ENCODE measurements at regions not wholly inside any gene's neighbourhood (a gene's known extent, or its start where the extent isn't known, plus 50 kb on each side); places are given as distances from the start of the nearest gene placed in this dataset.

- CTCF ChIA-PET: no interaction called here
- no peaks in the 10 kb centered on the region for H3K27me3 Mint-ChIP-seq (ENCODE audit: low read depth)
- peaks cover 3% of the 10 kb centered on the region; the same call in 1 of the 2 replicates for H3K36me3 Mint-ChIP-seq
- no peak for ATAC-seq
- POLR2A ChIA-PET: no interaction called here
- H3K27ac Mint-ChIP-seq: no peak overlapping the region
- DNase-seq (ENCODE audit: low spot score): no peak
- no peak overlapping the region for H3K4me3 Mint-ChIP-seq
- H3K4me1 Mint-ChIP-seq: peaks cover under 1% of the 10 kb centered on the region
- no peak for TF ChIP-seq ZBTB21 (CRISPR knock-in tag; IDR thresholded peaks at IDR 0.05; ENCODE audit: borderline replicate concordance)
- TF ChIP-seq ZNF416 (CRISPR knock-in tag; IDR thresholded peaks at IDR 0.05): no peak
- no peak for TF ChIP-seq SMAD4 (CRISPR knock-in tag; IDR thresholded peaks at IDR 0.05)
- no peak for TF ChIP-seq MYBL2 (CRISPR knock-in tag; IDR thresholded peaks at IDR 0.05)
- no peak for TF ChIP-seq E2F5 (CRISPR knock-in tag; IDR thresholded peaks at IDR 0.05)
- TF ChIP-seq HMGXB4 (CRISPR knock-in tag; IDR thresholded peaks at IDR 0.05): no peak
- no peak for TF ChIP-seq ZNF317 (CRISPR knock-in tag; IDR thresholded peaks at IDR 0.05; ENCODE audit: borderline replicate concordance, low read depth)
- no peak for TF ChIP-seq MLX (CRISPR knock-in tag; IDR thresholded peaks at IDR 0.05)
- TF ChIP-seq EMX1 (CRISPR knock-in tag; IDR thresholded peaks at IDR 0.05): no peak
- TF ChIP-seq IRF2 (CRISPR knock-in tag; IDR thresholded peaks at IDR 0.05; ENCODE audit: borderline replicate concordance, low read depth): no peak
- no peak for TF ChIP-seq E2F4 (CRISPR knock-in tag; IDR thresholded peaks at IDR 0.05; ENCODE audit: borderline replicate concordance, low read depth)
- TF ChIP-seq FOXP4 (CRISPR knock-in tag; IDR thresholded peaks at IDR 0.05): no peak
- H3K9me3 Mint-ChIP-seq: peaks cover 19% of the 10 kb centered on the region
These were observed 99.5 kb upstream of the ITM2A start for GRCh38 chrX:79466636-79467035.

- H3K27ac Mint-ChIP-seq: no peak overlapping the region
- H3K27me3 Mint-ChIP-seq (ENCODE audit: low read depth): no peaks in the 10 kb centered on the region
- ChIA-PET POLR2A (no interaction called here), CTCF (no interaction called here)
- no peak for DNase-seq (ENCODE audit: low spot score)
- H3K4me1 Mint-ChIP-seq: no peaks in the 10 kb centered on the region
- no peak overlapping the region for H3K4me3 Mint-ChIP-seq
- peaks cover 12% of the 10 kb centered on the region for H3K9me3 Mint-ChIP-seq
- peaks cover 11% of the 10 kb centered on the region for H3K36me3 Mint-ChIP-seq
- ATAC-seq: no peak
- no peak for TF ChIP-seq GABPB1 (CRISPR knock-in tag; IDR thresholded peaks at IDR 0.05)
- no peak for TF ChIP-seq USF2 (CRISPR knock-in tag; IDR thresholded peaks at IDR 0.05)
- TF ChIP-seq TP53 (CRISPR knock-in tag; IDR thresholded peaks at IDR 0.05): no peak
- no peak for TF ChIP-seq E2F1 (CRISPR knock-in tag; IDR thresholded peaks at IDR 0.05)
- no peak for TF ChIP-seq NR3C1 (CRISPR knock-in tag; conservative IDR thresholded peaks at IDR 0.05; ENCODE audit: low read depth)
- TF ChIP-seq ZNF121 (CRISPR knock-in tag; IDR thresholded peaks at IDR 0.05): no peak
- TF ChIP-seq HMGA2 (CRISPR knock-in tag; IDR thresholded peaks at IDR 0.05): no peak
- no peak for TF ChIP-seq TEAD4 (CRISPR knock-in tag; IDR thresholded peaks at IDR 0.05)
- TF ChIP-seq CDX4 (CRISPR knock-in tag; IDR thresholded peaks at IDR 0.05; ENCODE audit: borderline replicate concordance): no peak
- TF ChIP-seq HMGXB4 (CRISPR knock-in tag; IDR thresholded peaks at IDR 0.05): no peak
- no peak for TF ChIP-seq PREB (CRISPR knock-in tag; IDR thresholded peaks at IDR 0.05; ENCODE audit: borderline replicate concordance)
- TF ChIP-seq ZNF138 (CRISPR knock-in tag; conservative IDR thresholded peaks at IDR 0.05): no peak
These were observed 95.3 kb upstream of the ITM2A start for GRCh38 chrX:79462458-79462857.

Data from WTC11 (cell line).